ENCODE measurements at regions not wholly inside any gene's neighbourhood (a gene's known extent, or its start where the extent isn't known, plus 50 kb on each side); places are given as distances from the start of the nearest gene placed in this dataset.

- Histone ChIP-seq H3K23me2 (ENCODE audit: insufficient read length, low read depth, low read length, poor library complexity, severe bottlenecking) (no peaks in the 10 kb centered on the region), H2BK20ac (ENCODE audit: low read depth, low read length, poor library complexity, severe bottlenecking) (no peak overlapping the region), H3T11ph (ENCODE audit: low read length) (no peak overlapping the region), H2BK15ac (ENCODE audit: low read depth, low read length) (no peak overlapping the region), H3K14ac (ENCODE audit: insufficient read depth, low read length) (no peak overlapping the region), H2BK120ac (ENCODE audit: low read depth, low read length, poor library complexity, severe bottlenecking) (no peak overlapping the region), H3K79me2 (ENCODE audit: insufficient read depth, low read length) (no peaks in the 10 kb centered on the region), H3K4me2 (ENCODE audit: insufficient read depth, insufficient read length, low read length) (no peak overlapping the region), H3K23ac (ENCODE audit: insufficient read length, low read depth, low read length) (no peak overlapping the region), H3K4ac (ENCODE audit: low read depth, low read length) (no peak overlapping the region), H3K9ac (ENCODE audit: extremely low read depth, insufficient read length, low read length) (no peak overlapping the region), H3K56ac (ENCODE audit: insufficient read length, low read depth, low read length) (no peak overlapping the region), H3K27ac (ENCODE audit: insufficient read length, low read depth, low read length) (no peak overlapping the region), H2AFZ (ENCODE audit: low read length) (no peak overlapping the region), H2AK5ac (ENCODE audit: insufficient read length, low read length) (no peak overlapping the region), H3K4me1 (ENCODE audit: insufficient read depth, low read length) (no peaks in the 10 kb centered on the region), H4K20me1 (ENCODE audit: control insufficient read depth, insufficient read depth, insufficient read length) (no peaks in the 10 kb centered on the region), H3K9me3 (ENCODE audit: control insufficient read depth, low read depth, low read length) (no peaks in the 10 kb centered on the region), H3K27me3 (ENCODE audit: insufficient read depth, low read length) (no peaks in the 10 kb centered on the region), H2BK12ac (ENCODE audit: insufficient read length, low read depth, low read length) (no peak overlapping the region), H3K18ac (ENCODE audit: insufficient read length, low read depth, low read length) (no peak overlapping the region), H4K5ac (ENCODE audit: insufficient read length, low read depth, low read length) (no peak overlapping the region), H4K91ac (ENCODE audit: insufficient read length, low read depth, low read length) (no peak overlapping the region), H4K8ac (replicated peaks; ENCODE audit: insufficient read length, low read depth, low read length) (no peak overlapping the region), H3K79me1 (ENCODE audit: insufficient read depth, low read depth, low read length, poor library complexity, severe bottlenecking) (no peaks in the 10 kb centered on the region), H2BK5ac (ENCODE audit: insufficient read length, low read length) (no peak overlapping the region)
- no peak overlapping the region for H3K4me3 Mint-ChIP-seq
- peak overlapping the region in 1 of 3 experiments; percentile 37; a peak in 1 of 7 replicates for H3K27ac Mint-ChIP-seq
- no CpG with 5 or more reads among the region's 1 CpG for WGBS (ENCODE audit: extremely low coverage, insufficient read length, low lambda C conversion rate)
- H3K9me3 Mint-ChIP-seq = peaks cover 6 to 12% of the 10 kb centered on the region in 2 experiments; a peak in 4 of 5 replicates
- no peak for DNase-seq
- H3K4me1 Mint-ChIP-seq = peaks cover 0 to 8% of the 10 kb centered on the region in 2 experiments; a peak in 1 of 4 replicates
- TF ChIP-seq CTCF (conservative IDR thresholded peaks at IDR 0.05) = no peak
- H3K27me3 Mint-ChIP-seq (ENCODE audit: low read depth) = no peaks in the 10 kb centered on the region; the same call in 1 of the 2 replicates
- peaks cover 0 to 5% (median 1%) of the 10 kb centered on the region in 3 experiments; a peak in 1 of 7 replicates for H3K36me3 Mint-ChIP-seq (ENCODE audit: insufficient read depth in 1 of 3, low read depth in 3 of 3)
These were observed 180.9 kb upstream of the PRMT6 start for GRCh38 chr1:106875622-106876021.

Measured in H9 (cell line).